H1 (cell line): ENCODE measurements at regions not wholly inside any gene's neighbourhood (a gene's known extent, or its start where the extent isn't known, plus 50 kb on each side); places are given as distances from the start of the nearest gene placed in this dataset.

Experiments
- CTCF ChIA-PET: fragments of 300-600 bp; sonication (Branson Sonifier 250); formaldehyde crosslinking; loops from one replicate; lab custom pipeline; 2021; ENCODE audit not compliant: partially characterized antibody; lab: Charles Lee
- POLR2A ChIA-PET: fragments of 300-600 bp; sonication (Branson Sonifier 250); formaldehyde crosslinking; loops from one replicate; lab custom pipeline; 2021; ENCODE audit warnings: inconsistent platforms; ENCODE audit not compliant: partially characterized antibody; lab: Charles Lee
- DNase-seq, 2 experiments: peaks; one replicate each; pipeline versions ENCODE4 v3.0.0 to v3.0.0-alpha.2; 2010 to 2022; ENCODE audit warnings: low spot score in 2 of 2, low read depth in 1 of 2, mixed read lengths in 1 of 2
- FAIRE-seq: peaks from 2 replicates; lab custom pipeline; 2011; peaks lifted over from hg19 to GRCh38; lab: Jason Lieb, UNC
- H2AFZ ChIP-seq: 2 replicates; pipeline ENCODE4 v1.8.1; 2012; ENCODE audit warnings: low read length, inconsistent platforms
- H2AK5ac ChIP-seq: 2 replicates; pipeline ENCODE4 v1.6.1; 2013; ENCODE audit warnings: low read depth, low read length
- H2BK120ac ChIP-seq: replicated peaks from 2 replicates; pipeline ENCODE3; 2013; ENCODE audit warnings: low read depth, low read length, inconsistent platforms
- H2BK12ac ChIP-seq: 2 replicates; pipeline ENCODE4 v1.6.1; 2013; ENCODE audit warnings: low read depth, low read length
- H2BK15ac ChIP-seq: 2 replicates; pipeline ENCODE4 v1.6.1; 2013; ENCODE audit warnings: low read length
- H2BK20ac ChIP-seq: 2 replicates; pipeline ENCODE4 v1.6.1; 2013; ENCODE audit warnings: low read length
- H2BK5ac ChIP-seq: 2 replicates; pipeline ENCODE4 v1.6.1; 2013; ENCODE audit warnings: low read depth, low read length
- H3K14ac ChIP-seq: 2 replicates; pipeline ENCODE4 v1.6.1; 2013; ENCODE audit warnings: inconsistent platforms; ENCODE audit not compliant: insufficient read length
- H3K18ac ChIP-seq: 2 replicates; pipeline ENCODE4 v1.6.1; 2013; ENCODE audit warnings: low read length; ENCODE audit errors: extremely low read depth
- H3K23ac ChIP-seq: 2 replicates; pipeline ENCODE4 v1.6.1; 2013; ENCODE audit warnings: inconsistent platforms; ENCODE audit not compliant: insufficient read length
- H3K23me2 ChIP-seq: 2 replicates; pipeline ENCODE4 v1.6.1; 2013; ENCODE audit warnings: low read depth, low read length
- H3K27ac ChIP-seq: 2 replicates; pipeline ENCODE4 v1.6.1; 2011; ENCODE audit warnings: low read depth, low read length, inconsistent platforms
- H3K27me3 ChIP-seq, 4 experiments: replicated peaks in 1 of 4; 1 replicate in 1 of 4; 2 replicates in 3 of 4; pipeline versions ENCODE4 v1.6.1 to v1.8.1; 2011 to 2013; ENCODE audit warnings: low read length in 3 of 4, mild to moderate bottlenecking in 3 of 4, inconsistent platforms in 2 of 4, mixed read lengths in 2 of 4, moderate library complexity in 1 of 4; ENCODE audit not compliant: control insufficient read depth in 3 of 4, insufficient read depth in 3 of 4; ENCODE audit errors: extremely low read depth in 1 of 4
- H3K36me3 ChIP-seq, 4 experiments: 2 replicates each; pipeline versions ENCODE4 v1.6.1 to v1.8.1; 2011 to 2013; ENCODE audit warnings: mild to moderate bottlenecking in 4 of 4, low read length in 3 of 4, moderate library complexity in 2 of 4, control low read depth in 1 of 4, inconsistent platforms in 1 of 4; ENCODE audit not compliant: insufficient read depth in 4 of 4, control insufficient read depth in 2 of 4
- H3K4ac ChIP-seq: replicated peaks from 2 replicates; pipeline ENCODE3; 2013; ENCODE audit warnings: low read length, low read depth, mixed read lengths, inconsistent platforms; ENCODE audit not compliant: insufficient read length
- H3K4me1 ChIP-seq, 4 experiments: replicated peaks in 1 of 4; 1 replicate in 1 of 4; 2 replicates in 3 of 4; pipeline versions ENCODE4 v1.6.1 to v1.8.1; 2011 to 2013; ENCODE audit warnings: low read length in 3 of 4, inconsistent platforms in 2 of 4, mixed read lengths in 1 of 4; ENCODE audit not compliant: insufficient read depth in 4 of 4, control insufficient read depth in 3 of 4
- H3K4me2 ChIP-seq, 2 experiments: 2 replicates each; pipeline versions ENCODE4 v1.6.1 to v1.8.1; 2011 to 2013; ENCODE audit warnings: low read depth in 2 of 2, low read length in 2 of 2, control low read depth in 1 of 2, inconsistent platforms in 1 of 2, mild to moderate bottlenecking in 1 of 2; ENCODE audit not compliant: insufficient read depth in 1 of 2
- H3K4me3 ChIP-seq, 4 experiments: fragments of 200-600, 300-600 bp in 1 of 4; sonication (generic), shearing (Covaris generic), sonication (Bioruptor Twin) in 1 of 4; 2 replicates each; pipeline versions ENCODE4 v1.5.1 to v1.8.1; 2011 to 2016; ENCODE audit warnings: low read length in 4 of 4, low read depth in 3 of 4, control low read depth in 2 of 4, inconsistent platforms in 2 of 4, mild to moderate bottlenecking in 2 of 4, mixed read lengths in 1 of 4, moderate library complexity in 1 of 4; ENCODE audit not compliant: insufficient read depth in 2 of 4; ENCODE audit errors: extremely low read depth in 1 of 4
- H3K56ac ChIP-seq: replicated peaks from 2 replicates; pipeline ENCODE3; 2013; ENCODE audit warnings: low read depth, mild to moderate bottlenecking, mixed read lengths, low read length, inconsistent platforms; ENCODE audit not compliant: insufficient read length
- H3K79me1 ChIP-seq: 2 replicates; pipeline ENCODE4 v1.6.1; 2013; ENCODE audit warnings: low read depth, low read length, control low read depth
- H3K79me2 ChIP-seq, 2 experiments: 2 replicates each; pipeline versions ENCODE4 v1.6.1 to v1.8.1; 2012 to 2013; ENCODE audit warnings: low read length in 2 of 2, mild to moderate bottlenecking in 2 of 2, inconsistent platforms in 1 of 2; ENCODE audit not compliant: insufficient read depth in 2 of 2, control insufficient read depth in 1 of 2
- H3K9ac ChIP-seq, 4 experiments: replicated peaks in 1 of 4; 1 replicate in 1 of 4; 2 replicates in 3 of 4; pipeline versions ENCODE4 v1.6.1 to v1.8.1; 2011 to 2013; ENCODE audit warnings: low read depth in 3 of 4, low read length in 3 of 4, control low read depth in 2 of 4, mild to moderate bottlenecking in 2 of 4, moderate library complexity in 2 of 4, inconsistent platforms in 1 of 4; ENCODE audit errors: extremely low read depth in 1 of 4
- H3K9me3 ChIP-seq, 2 experiments: 2 replicates each; pipeline versions ENCODE4 v1.6.1 to v1.8.1; 2012 to 2013; ENCODE audit warnings: mild to moderate bottlenecking in 2 of 2, moderate library complexity in 2 of 2, control low read depth in 1 of 2, inconsistent platforms in 1 of 2, low read depth in 1 of 2, low read length in 1 of 2, mixed read lengths in 1 of 2; ENCODE audit not compliant: insufficient read depth in 2 of 2
- H4K20me1 ChIP-seq, 2 experiments: replicated peaks in 1 of 2; 2 replicates each; pipeline versions ENCODE3 to v1.8.1; 2011 to 2013; ENCODE audit warnings: inconsistent platforms in 2 of 2, low read length in 2 of 2, mild to moderate bottlenecking in 1 of 2; ENCODE audit not compliant: insufficient read depth in 2 of 2, control insufficient read depth in 1 of 2
- H4K5ac ChIP-seq: 2 replicates; pipeline ENCODE4 v1.6.1; 2013; ENCODE audit warnings: low read length, low read depth, mixed read lengths, inconsistent platforms; ENCODE audit not compliant: insufficient read length
- H4K8ac ChIP-seq: 2 replicates; pipeline ENCODE4 v1.8.0; 2013; ENCODE audit warnings: mild to moderate bottlenecking, moderate library complexity, low read length, inconsistent platforms; ENCODE audit not compliant: insufficient read depth; ENCODE audit errors: extremely low read depth
- H4K91ac ChIP-seq: replicated peaks from 2 replicates; pipeline ENCODE3; 2013; ENCODE audit warnings: low read length, mixed read lengths, inconsistent platforms; ENCODE audit not compliant: insufficient read length
- ATF3 ChIP-seq: IDR thresholded peaks from 2 replicates; pipeline ENCODE4 v1.6.1; 2011; ENCODE audit warnings: low read depth, mild to moderate bottlenecking, low read length; ENCODE audit not compliant: insufficient read depth
- SP4 ChIP-seq: IDR thresholded peaks from 2 replicates; pipeline ENCODE4 v1.6.1; 2012; ENCODE audit warnings: low read length, inconsistent platforms
- WGBS, 2 experiments: shearing (Covaris generic) in 1 of 2; methylation state at CpG; one replicate each; pipeline versions ENCODE4 v1.1.6 to v1.1.7; 2013 to 2015; ENCODE audit warnings: low lambda C conversion rate in 2 of 2, mixed read lengths in 2 of 2, inconsistent platforms in 1 of 2, low coverage in 1 of 2, missing lambda C conversion rate in 1 of 2; ENCODE audit not compliant: insufficient replicate concordance in 2 of 2, insufficient coverage in 1 of 2, insufficient read length in 1 of 2; ENCODE audit errors: extremely low coverage in 1 of 2, missing lambda C conversion rate in 1 of 2; 5-methylcytosine and 5-hydroxymethylcytosine counted together

GRCh38 chr18:43642727-43643330 is 365.5 kb upstream of the SYT4 start:
- H2BK12ac ChIP-seq = no peak overlapping the region
- no peak overlapping the region for H3K4ac ChIP-seq
- H3K79me1 ChIP-seq = no peaks in the 10 kb centered on the region
- H3K14ac ChIP-seq = no peak overlapping the region
- no peak overlapping the region for H2BK120ac ChIP-seq
- H2BK15ac ChIP-seq = no peak overlapping the region
- no peak overlapping the region for H4K91ac ChIP-seq
- ChIA-PET POLR2A (no interaction called here), CTCF (interaction anchor here (0.6 kb wide), 1 partner anchor 105 kb away, joined by 3 read pairs; no protein-coding TSS in a partner anchor)
- no peak overlapping the region for H2AK5ac ChIP-seq
- H3K4me3 ChIP-seq = no peak overlapping the region
- no peak overlapping the region for H2BK5ac ChIP-seq
- no peak overlapping the region for H3K27ac ChIP-seq
- no peaks in the 10 kb centered on the region for H4K20me1 ChIP-seq
- no peaks in the 10 kb centered on the region for H3K23me2 ChIP-seq
- DNase-seq (no peak), FAIRE-seq (no peak)
- H4K8ac ChIP-seq = no peak overlapping the region
- H4K5ac ChIP-seq = no peak overlapping the region
- H3K23ac ChIP-seq = no peak overlapping the region
- H2BK20ac ChIP-seq = no peak overlapping the region
- no peak for TF ChIP-seq ATF3
- no peak for TF ChIP-seq SP4
- 89% methylated on average over 4 of the region's 4 CpGs; no CpG with 5 or more reads in 1 of the 2 experiments for WGBS, 2 experiments
- H3K18ac ChIP-seq = no peak overlapping the region
- no peaks in the 10 kb centered on the region for H3K4me1 ChIP-seq
- H3K4me2 ChIP-seq = no peak overlapping the region
- no peak overlapping the region for H3K56ac ChIP-seq
- H3K9me3 ChIP-seq = no peaks in the 10 kb centered on the region
- no peak overlapping the region for H3K9ac ChIP-seq
- no peaks in the 10 kb centered on the region for H3K79me2 ChIP-seq
- no peak overlapping the region for H2AFZ ChIP-seq
- no peaks in the 10 kb centered on the region for H3K27me3 ChIP-seq
- no peaks in the 10 kb centered on the region for H3K36me3 ChIP-seq
